B cell (primary cell): ENCODE measurements at regions not wholly inside any gene's neighbourhood (a gene's known extent, or its start where the extent isn't known, plus 50 kb on each side); places are given as distances from the start of the nearest gene placed in this dataset.

ENCODE experiments used
- ATAC-seq: fragments of 200-7000 bp; cut with Tn5 transposase; one replicate; pipeline ENCODE4 v1.10.0; 2021; ENCODE audit warnings: low read depth, mild to moderate bottlenecking, moderate number of reproducible peaks, moderate library complexity
- CTCF ChIA-PET: fragments of 350-600 bp; sonication (Branson Sonifier 250); formaldehyde crosslinking; loops from one replicate; lab custom pipeline; 2021; ENCODE audit warnings: antibody characterized with exemption, inconsistent platforms; lab: Charles Lee
- POLR2A ChIA-PET: fragments of 350-600 bp; sonication (Branson Sonifier 250); formaldehyde crosslinking; loops from one replicate; lab custom pipeline; 2021; ENCODE audit warnings: antibody characterized with exemption; lab: Charles Lee
- DNase-seq: peaks from one replicate; pipeline ENCODE4 v3.0.0; 2013
- H2AFZ ChIP-seq: 2 replicates; pipeline ENCODE4 v1.6.1; 2012; ENCODE audit warnings: mild to moderate bottlenecking, low read depth, low read length; ENCODE audit not compliant: insufficient read depth, poor library complexity, severe bottlenecking
- H3K27ac ChIP-seq, 2 donors: 1 replicate in 1 of 2; 2 replicates in 1 of 2; pipeline ENCODE4 v1.5.1; 2012 to 2013; ENCODE audit warnings: low read length in 2 of 2, mild to moderate bottlenecking in 2 of 2, moderate library complexity in 1 of 2
- H3K27me3 ChIP-seq, 4 experiments: fragments of 200-600 bp in 1 of 4; sonication (generic) in 1 of 4; replicated peaks in 1 of 4; 1 replicate in 2 of 4; 2 replicates in 2 of 4; pipeline versions ENCODE4 v1.6.1 to v1.7.0; 2013 to 2016; ENCODE audit warnings: low read length in 3 of 4, mild to moderate bottlenecking in 2 of 4, mixed read lengths in 1 of 4, moderate library complexity in 1 of 4; ENCODE audit not compliant: insufficient read depth in 4 of 4, control insufficient read depth in 3 of 4; ENCODE audit errors: control extremely low read depth in 1 of 4
- H3K36me3 ChIP-seq, 2 experiments: replicated peaks in 1 of 2; 1 replicate in 1 of 2; 2 replicates in 1 of 2; pipeline versions ENCODE4 v1.6.1 to v1.7.1; 2013; ENCODE audit warnings: low read length in 1 of 2; ENCODE audit not compliant: insufficient read depth in 2 of 2, control insufficient read depth in 1 of 2; ENCODE audit errors: control extremely low read depth in 1 of 2, extremely low read depth in 1 of 2
- H3K4me1 ChIP-seq, 2 donors: fragments of 200-600 bp in 1 of 2; sonication (generic) in 1 of 2; 1 replicate in 1 of 2; 2 replicates in 1 of 2; pipeline versions ENCODE4 v1.5.1 to v1.6.1; 2013 to 2017; ENCODE audit warnings: low read length in 2 of 2; ENCODE audit not compliant: control insufficient read depth in 2 of 2, insufficient read depth in 2 of 2
- H3K4me2 ChIP-seq: replicated peaks from 2 replicates; pipeline ENCODE3; 2012; ENCODE audit warnings: mild to moderate bottlenecking, low read depth, low read length; ENCODE audit not compliant: poor library complexity, severe bottlenecking
- H3K4me3 ChIP-seq, 5 experiments: fragments of 200-600 bp in 1 of 5; sonication (generic) in 1 of 5; 1 replicate in 3 of 5; 2 replicates in 2 of 5; pipeline versions ENCODE4 v1.5.1 to v1.7.0; 2011 to 2016; ENCODE audit warnings: low read length in 4 of 5, mild to moderate bottlenecking in 4 of 5, low read depth in 2 of 5, control low read depth in 1 of 5, moderate library complexity in 1 of 5; ENCODE audit not compliant: insufficient read depth in 1 of 5; ENCODE audit errors: control extremely low read depth in 1 of 5, extremely low read depth in 1 of 5
- H3K79me2 ChIP-seq: fragments of 200-600 bp; sonication (generic); one replicate; pipeline ENCODE4 v1.6.0; 2016; ENCODE audit warnings: low read length; ENCODE audit not compliant: control insufficient read depth, insufficient read depth
- H3K9ac ChIP-seq: fragments of 200-600 bp; sonication (generic); 2 replicates; pipeline ENCODE4 v1.6.1; 2017; ENCODE audit warnings: mild to moderate bottlenecking, low read length, moderate library complexity
- H3K9me3 ChIP-seq, 3 donors: one replicate each; pipeline versions ENCODE4 v1.6.1 to v1.7.1; 2013; ENCODE audit warnings: low read length in 2 of 3; ENCODE audit not compliant: control insufficient read depth in 2 of 3, insufficient read depth in 1 of 3; ENCODE audit errors: control extremely low read depth in 1 of 3
- H4K20me1 ChIP-seq: 2 replicates; pipeline ENCODE4 v1.6.0; 2012; ENCODE audit warnings: mild to moderate bottlenecking, low read length; ENCODE audit not compliant: insufficient read depth, control insufficient read depth, poor library complexity, severe bottlenecking
- H3K27ac Mint-ChIP-seq: one replicate; pipeline ENCODE4 v1.8.0; 2021; ENCODE audit warnings: mixed read lengths
- H3K27me3 Mint-ChIP-seq: one replicate; pipeline ENCODE4 v1.8.0; 2021; ENCODE audit warnings: mixed read lengths
- H3K4me1 Mint-ChIP-seq: one replicate; pipeline ENCODE4 v1.8.0; 2021; ENCODE audit warnings: mixed read lengths
- H3K4me3 Mint-ChIP-seq: one replicate; pipeline ENCODE4 v1.8.0; 2021; ENCODE audit warnings: mixed read lengths
- H3K9me3 Mint-ChIP-seq: one replicate; pipeline ENCODE4 v1.8.0; 2022; ENCODE audit warnings: mixed read lengths; ENCODE audit not compliant: insufficient read depth
- EZH2 ChIP-seq: IDR thresholded peaks from 2 replicates; pipeline ENCODE4 v1.6.1; 2012; ENCODE audit warnings: borderline replicate concordance, low read depth, mild to moderate bottlenecking, moderate library complexity, low read length; ENCODE audit not compliant: insufficient read depth, poor library complexity, severe bottlenecking
- whole genome bisulfite sequencing: methylation state at CpG from one replicate; pipeline ENCODE4 v1.1.5; 2013; ENCODE audit warnings: missing lambda C conversion rate; ENCODE audit not compliant: insufficient coverage; 5-methylcytosine and 5-hydroxymethylcytosine counted together
- intact Hi-C: fragments of 100-400 bp; cut with micrococcal nuclease; formaldehyde crosslinking; loops from one replicate; pipeline ENCODE4 v1.10.0; 2022
- TF ChIP-seq, protein P1 (sequence below): fragments of 200-600 bp; IDR thresholded peaks from one replicate; pipeline ENCODE4 v1.8.0; 2022; ENCODE audit warnings: antibody characterized with exemption, mild to moderate bottlenecking

DNA sequence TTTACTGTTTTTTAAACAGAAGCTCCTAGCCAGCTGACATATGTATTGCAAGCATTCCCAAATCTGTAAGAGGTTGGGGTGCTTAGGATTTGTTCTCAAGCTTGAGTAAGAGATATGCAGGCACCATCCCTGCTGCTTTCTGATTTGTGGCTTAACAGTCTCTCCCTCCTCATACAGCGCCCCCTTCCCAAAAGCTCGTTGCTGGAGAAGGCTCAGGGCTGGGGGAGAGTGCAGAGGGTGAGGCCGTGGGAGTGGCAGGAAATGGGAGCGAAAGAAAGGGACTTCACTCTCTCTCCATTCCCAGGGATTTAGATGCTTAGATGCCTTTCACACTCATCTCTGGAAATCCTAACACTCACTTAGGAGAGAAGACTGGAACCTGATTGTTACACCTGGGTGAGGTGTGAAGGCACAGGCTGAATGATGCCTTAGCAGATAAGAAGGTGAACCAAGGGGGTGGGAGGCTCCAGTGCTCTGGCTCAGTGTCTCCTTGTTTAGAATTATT, 172.0 kb downstream of the C12orf75 start:
- intact Hi-C loops, result no loop called here
- peaks cover 26% of the 10 kb centered on the region for H3K27me3 Mint-ChIP-seq

DNA sequence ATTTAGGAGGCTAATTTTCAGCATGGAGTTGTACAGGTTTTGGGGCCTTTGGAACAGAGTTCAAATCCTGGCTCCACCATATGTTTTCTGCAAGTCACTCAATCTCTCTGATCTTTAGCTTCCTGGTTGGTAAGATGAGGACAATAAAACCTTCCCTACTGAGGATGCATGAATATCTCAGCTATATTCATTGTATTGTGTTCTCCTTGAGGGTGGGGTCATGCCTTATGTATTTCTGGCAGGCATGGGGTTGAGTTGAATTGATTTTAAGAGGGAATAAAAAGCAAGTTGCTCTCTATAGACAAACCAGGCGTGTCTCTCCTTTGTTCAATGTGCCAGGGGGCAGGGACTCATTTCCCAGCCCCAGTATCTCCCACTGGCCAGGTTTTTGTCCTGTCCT, 173.1 kb downstream of the C12orf75 start:
- Mint-ChIP-seq H3K9me3 (no peaks in the 10 kb centered on the region), H3K4me3 (no peak overlapping the region), H3K27me3 (peaks cover 26% of the 10 kb centered on the region), H3K4me1 (no peaks in the 10 kb centered on the region), H3K27ac (no peak overlapping the region)
- DNase-seq (no peak), ATAC-seq (no peak)
- Histone ChIP-seq H3K9me3 (no peaks in the 10 kb centered on the region), H3K27ac (no peak overlapping the region), H4K20me1 (no peaks in the 10 kb centered on the region), H3K36me3 (no peaks in the 10 kb centered on the region), H2AFZ (no peak overlapping the region), H3K27me3 (peaks cover 0 to 9% (median 1%) of the 10 kb centered on the region in 4 experiments), H3K79me2 (no peaks in the 10 kb centered on the region), H3K4me1 (no peaks in the 10 kb centered on the region), H3K9ac (no peak overlapping the region), H3K4me3 (no peak overlapping the region), H3K4me2 (no peak overlapping the region)
- 73% methylated on average over 1 of the region's 1 CpG for WGBS
- ChIA-PET CTCF (no interaction called here), POLR2A (no interaction called here)
- TF ChIP-seq, protein P1, sequence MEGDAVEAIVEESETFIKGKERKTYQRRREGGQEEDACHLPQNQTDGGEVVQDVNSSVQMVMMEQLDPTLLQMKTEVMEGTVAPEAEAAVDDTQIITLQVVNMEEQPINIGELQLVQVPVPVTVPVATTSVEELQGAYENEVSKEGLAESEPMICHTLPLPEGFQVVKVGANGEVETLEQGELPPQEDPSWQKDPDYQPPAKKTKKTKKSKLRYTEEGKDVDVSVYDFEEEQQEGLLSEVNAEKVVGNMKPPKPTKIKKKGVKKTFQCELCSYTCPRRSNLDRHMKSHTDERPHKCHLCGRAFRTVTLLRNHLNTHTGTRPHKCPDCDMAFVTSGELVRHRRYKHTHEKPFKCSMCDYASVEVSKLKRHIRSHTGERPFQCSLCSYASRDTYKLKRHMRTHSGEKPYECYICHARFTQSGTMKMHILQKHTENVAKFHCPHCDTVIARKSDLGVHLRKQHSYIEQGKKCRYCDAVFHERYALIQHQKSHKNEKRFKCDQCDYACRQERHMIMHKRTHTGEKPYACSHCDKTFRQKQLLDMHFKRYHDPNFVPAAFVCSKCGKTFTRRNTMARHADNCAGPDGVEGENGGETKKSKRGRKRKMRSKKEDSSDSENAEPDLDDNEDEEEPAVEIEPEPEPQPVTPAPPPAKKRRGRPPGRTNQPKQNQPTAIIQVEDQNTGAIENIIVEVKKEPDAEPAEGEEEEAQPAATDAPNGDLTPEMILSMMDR, result no peak
- TF ChIP-seq EZH2, result no peak
- intact Hi-C loops, result no loop called here

More for the DNA sequence above, 172.0 kb downstream of the C12orf75 start:
- no peak overlapping the region for H3K27ac ChIP-seq
- no peaks in the 10 kb centered on the region for H3K79me2 ChIP-seq
- no peaks in the 10 kb centered on the region for H3K9me3 ChIP-seq
- H3K27me3 ChIP-seq, result peaks cover 0 to 9% (median 1%) of the 10 kb centered on the region in 4 experiments
- Mint-ChIP-seq H3K27ac (no peak overlapping the region), H3K4me1 (no peaks in the 10 kb centered on the region), H3K4me3 (no peak overlapping the region), H3K9me3 (no peaks in the 10 kb centered on the region)
- no peak overlapping the region for H3K4me3 ChIP-seq
- TF ChIP-seq EZH2, result no peak
- TF ChIP-seq, protein P1, result no peak
- ATAC-seq (no peak), DNase-seq (no peak)
- no CpG with 5 or more reads among the region's 4 CpGs for WGBS
- H4K20me1 ChIP-seq, result no peaks in the 10 kb centered on the region
- H3K4me1 ChIP-seq, result no peaks in the 10 kb centered on the region
- POLR2A ChIA-PET, result no interaction called here
- H2AFZ ChIP-seq, result no peak overlapping the region
- CTCF ChIA-PET, result no interaction called here
- no peak overlapping the region for H3K9ac ChIP-seq
- no peaks in the 10 kb centered on the region for H3K36me3 ChIP-seq
- no peak overlapping the region for H3K4me2 ChIP-seq
